ENCODE measurements at regions not wholly inside any gene's neighbourhood (a gene's known extent, or its start where the extent isn't known, plus 50 kb on each side); places are given as distances from the start of the nearest gene placed in this dataset.

DNA sequence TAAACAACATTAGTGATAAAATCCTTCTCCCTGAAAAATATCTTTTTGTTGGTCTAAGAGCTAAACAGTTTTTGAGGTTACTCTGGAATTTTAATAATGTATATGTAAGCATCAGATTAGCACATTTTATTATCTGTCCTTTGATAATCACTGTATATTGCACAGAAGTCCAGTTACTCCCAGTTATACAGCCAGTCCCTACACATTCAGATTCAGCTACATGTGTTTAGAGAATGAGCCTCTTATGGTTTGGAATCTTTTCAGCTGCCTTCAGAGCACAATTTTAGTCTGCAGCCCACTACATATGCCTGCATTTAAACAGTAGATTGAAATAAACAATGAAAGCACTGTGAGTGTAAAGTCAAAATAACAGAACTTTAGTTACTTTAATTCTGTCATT is 438.2 kb downstream of the ARHGEF28 start:
- no peak overlapping the region for H3K9ac ChIP-seq
- Mint-ChIP-seq H3K27me3 (ENCODE audit: insufficient read depth, low read depth) (peaks cover 2% of the 10 kb centered on the region), H3K4me1 (no peaks in the 10 kb centered on the region), H3K36me3 (no peaks in the 10 kb centered on the region), H3K9me3 (no peaks in the 10 kb centered on the region), H3K4me3 (no peak overlapping the region), H3K27ac (no peak overlapping the region)
- H3F3A ChIP-seq (ENCODE audit: low read depth): no peaks in the 10 kb centered on the region
- TF ChIP-seq, protein P1, sequence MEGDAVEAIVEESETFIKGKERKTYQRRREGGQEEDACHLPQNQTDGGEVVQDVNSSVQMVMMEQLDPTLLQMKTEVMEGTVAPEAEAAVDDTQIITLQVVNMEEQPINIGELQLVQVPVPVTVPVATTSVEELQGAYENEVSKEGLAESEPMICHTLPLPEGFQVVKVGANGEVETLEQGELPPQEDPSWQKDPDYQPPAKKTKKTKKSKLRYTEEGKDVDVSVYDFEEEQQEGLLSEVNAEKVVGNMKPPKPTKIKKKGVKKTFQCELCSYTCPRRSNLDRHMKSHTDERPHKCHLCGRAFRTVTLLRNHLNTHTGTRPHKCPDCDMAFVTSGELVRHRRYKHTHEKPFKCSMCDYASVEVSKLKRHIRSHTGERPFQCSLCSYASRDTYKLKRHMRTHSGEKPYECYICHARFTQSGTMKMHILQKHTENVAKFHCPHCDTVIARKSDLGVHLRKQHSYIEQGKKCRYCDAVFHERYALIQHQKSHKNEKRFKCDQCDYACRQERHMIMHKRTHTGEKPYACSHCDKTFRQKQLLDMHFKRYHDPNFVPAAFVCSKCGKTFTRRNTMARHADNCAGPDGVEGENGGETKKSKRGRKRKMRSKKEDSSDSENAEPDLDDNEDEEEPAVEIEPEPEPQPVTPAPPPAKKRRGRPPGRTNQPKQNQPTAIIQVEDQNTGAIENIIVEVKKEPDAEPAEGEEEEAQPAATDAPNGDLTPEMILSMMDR (IDR thresholded peaks at IDR 0.05): no peak
- TF ChIP-seq EZH2phosphoT487 (IDR thresholded peaks at IDR 0.05) (no peak), EZH2 (IDR thresholded peaks at IDR 0.05) (no peak)
- no peak overlapping the region for H2AFZ ChIP-seq (replicated peaks)
- no peak for DNase-seq (ENCODE audit: low spot score)
- no peaks in the 10 kb centered on the region for H3K79me2 ChIP-seq (ENCODE audit: low read depth)
- no peaks in the 10 kb centered on the region for H3K9me3 ChIP-seq (ENCODE audit: low read depth)
- no peaks in the 10 kb centered on the region for H3K36me3 ChIP-seq
- no peaks in the 10 kb centered on the region for H4K20me1 ChIP-seq (ENCODE audit: low read depth)
- H3K4me3 ChIP-seq: no peak overlapping the region
- H3K4me2 ChIP-seq: no peak overlapping the region
- H3K27me3 ChIP-seq: no peaks in the 10 kb centered on the region
- no peaks in the 10 kb centered on the region for H3K4me1 ChIP-seq
- no peak overlapping the region for H3K27ac ChIP-seq

DNA sequence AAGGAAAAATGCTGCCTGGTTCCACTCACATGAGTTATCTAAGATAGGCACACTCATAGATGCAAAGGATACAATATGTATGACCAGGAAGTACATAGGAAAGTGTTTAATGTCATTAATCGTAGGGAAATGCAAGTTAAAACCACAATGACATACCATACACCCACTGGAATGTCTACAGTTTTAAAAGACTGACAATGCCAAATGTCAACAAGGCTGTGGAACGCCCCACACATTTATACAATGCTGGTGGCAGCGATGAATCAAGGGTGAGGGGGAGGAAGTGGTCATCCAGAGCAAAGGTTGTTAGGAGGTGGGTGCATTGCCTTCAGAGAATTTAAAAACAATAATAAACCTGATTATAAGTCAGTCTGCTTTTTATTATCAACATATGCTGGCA is 437.8 kb downstream of the ARHGEF28 start:
- no peaks in the 10 kb centered on the region for H3F3A ChIP-seq (ENCODE audit: low read depth)
- H3K4me2 ChIP-seq: no peak overlapping the region
- no peak overlapping the region for H3K4me3 ChIP-seq
- Mint-ChIP-seq H3K27me3 (ENCODE audit: insufficient read depth, low read depth) (peaks cover 2% of the 10 kb centered on the region), H3K4me1 (no peaks in the 10 kb centered on the region), H3K27ac (no peak overlapping the region), H3K36me3 (no peaks in the 10 kb centered on the region), H3K9me3 (no peaks in the 10 kb centered on the region), H3K4me3 (no peak overlapping the region)
- H3K27me3 ChIP-seq: no peaks in the 10 kb centered on the region
- no peaks in the 10 kb centered on the region for H3K36me3 ChIP-seq
- H3K4me1 ChIP-seq: no peaks in the 10 kb centered on the region
- H3K27ac ChIP-seq: no peak overlapping the region
- no peak overlapping the region for H3K9ac ChIP-seq
- H3K9me3 ChIP-seq (ENCODE audit: low read depth): no peaks in the 10 kb centered on the region
- no peaks in the 10 kb centered on the region for H4K20me1 ChIP-seq (ENCODE audit: low read depth)
- no peak overlapping the region for H2AFZ ChIP-seq (replicated peaks)
- no peaks in the 10 kb centered on the region for H3K79me2 ChIP-seq (ENCODE audit: low read depth)
- no peak for DNase-seq (ENCODE audit: low spot score)
- TF ChIP-seq EZH2phosphoT487 (IDR thresholded peaks at IDR 0.05): no peak
- TF ChIP-seq, protein P1 (IDR thresholded peaks at IDR 0.05): no peak
- TF ChIP-seq EZH2 (IDR thresholded peaks at IDR 0.05): no peak

DNA sequence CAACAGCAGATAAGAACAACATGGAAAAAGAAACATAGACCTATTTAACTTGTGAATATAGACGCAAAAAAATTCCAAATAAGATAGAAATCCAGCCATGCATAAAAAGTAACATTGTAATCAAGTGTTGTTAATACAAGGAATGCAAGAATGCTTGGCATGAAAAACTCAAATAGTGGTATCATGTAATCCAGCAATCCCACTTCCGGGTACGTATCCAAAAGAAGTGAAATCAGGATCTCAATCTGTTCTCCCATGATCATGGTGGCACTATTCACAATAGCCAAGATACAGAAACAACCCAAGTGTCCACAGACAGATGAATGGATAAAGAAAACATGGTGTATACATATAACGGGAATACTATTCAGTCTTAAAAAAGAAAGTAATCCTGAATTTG is 437.4 kb downstream of the ARHGEF28 start:
- no peak for DNase-seq (ENCODE audit: low spot score)
- no peaks in the 10 kb centered on the region for H3K36me3 Mint-ChIP-seq
- Histone ChIP-seq H3K27me3 (no peaks in the 10 kb centered on the region), H3K4me2 (no peak overlapping the region), H4K20me1 (ENCODE audit: low read depth) (no peaks in the 10 kb centered on the region), H3K4me1 (no peaks in the 10 kb centered on the region), H3K9ac (no peak overlapping the region), H2AFZ (replicated peaks) (no peak overlapping the region), H3F3A (ENCODE audit: low read depth) (no peaks in the 10 kb centered on the region), H3K79me2 (ENCODE audit: low read depth) (no peaks in the 10 kb centered on the region), H3K36me3 (no peaks in the 10 kb centered on the region), H3K9me3 (ENCODE audit: low read depth) (no peaks in the 10 kb centered on the region), H3K27ac (no peak overlapping the region), H3K4me3 (no peak overlapping the region)
- no peaks in the 10 kb centered on the region for H3K4me1 Mint-ChIP-seq
- no peak overlapping the region for H3K27ac Mint-ChIP-seq
- no peaks in the 10 kb centered on the region for H3K9me3 Mint-ChIP-seq
- no peak for TF ChIP-seq EZH2 (IDR thresholded peaks at IDR 0.05)
- TF ChIP-seq, protein P1 (IDR thresholded peaks at IDR 0.05): no peak
- TF ChIP-seq EZH2phosphoT487 (IDR thresholded peaks at IDR 0.05): no peak
- H3K4me3 Mint-ChIP-seq: no peak overlapping the region
- H3K27me3 Mint-ChIP-seq (ENCODE audit: insufficient read depth, low read depth): peaks cover 2% of the 10 kb centered on the region
